Endodermal cell (in vitro differentiated cells): ENCODE measurements at regions not wholly inside any gene's neighbourhood (a gene's known extent, or its start where the extent isn't known, plus 50 kb on each side); places are given as distances from the start of the nearest gene placed in this dataset.

ENCODE experiments used
- DNase-seq: peaks from one replicate; pipeline ENCODE4 v3.0.0-alpha.2; 2017
- H3K27ac ChIP-seq: 2 replicates; pipeline ENCODE4 v1.5.1; 2013; ENCODE audit warnings: mild to moderate bottlenecking, low read depth, low read length, moderate library complexity
- H3K27me3 ChIP-seq: 2 replicates; pipeline ENCODE4 v1.6.1; 2013; ENCODE audit warnings: mild to moderate bottlenecking, low read length, moderate library complexity; ENCODE audit not compliant: insufficient read depth, control insufficient read depth, poor library complexity, severe bottlenecking
- H3K36me3 ChIP-seq: 2 replicates; pipeline ENCODE4 v1.7.0; 2013; ENCODE audit warnings: mild to moderate bottlenecking, low read length, moderate library complexity; ENCODE audit not compliant: control insufficient read depth, insufficient read depth
- H3K4me1 ChIP-seq: one replicate; pipeline ENCODE4 v1.7.0; 2013; ENCODE audit warnings: low read length; ENCODE audit not compliant: control insufficient read depth, insufficient read depth
- H3K4me3 ChIP-seq: 2 replicates; pipeline ENCODE4 v1.5.1; 2013; ENCODE audit warnings: mild to moderate bottlenecking, low read length, moderate library complexity
- H3K9ac ChIP-seq: 2 replicates; pipeline ENCODE4 v1.6.1; 2013; ENCODE audit warnings: mild to moderate bottlenecking, low read length, moderate library complexity; ENCODE audit not compliant: poor library complexity, severe bottlenecking; ENCODE audit errors: extremely low read depth
- H3K9me3 ChIP-seq: 2 replicates; pipeline ENCODE4 v1.6.1; 2013; ENCODE audit warnings: mild to moderate bottlenecking, low read length, moderate library complexity; ENCODE audit not compliant: control insufficient read depth
- H3K27ac Mint-ChIP-seq: 2 replicates; pipeline ENCODE4 v1.8.0; 2020; ENCODE audit warnings: mixed read lengths
- H3K27me3 Mint-ChIP-seq: 2 replicates; pipeline ENCODE4 v1.8.0; 2021; ENCODE audit warnings: mild to moderate bottlenecking, mixed read lengths; ENCODE audit not compliant: insufficient read depth
- H3K36me3 Mint-ChIP-seq: 2 replicates; pipeline ENCODE4 v1.8.0; 2020; ENCODE audit warnings: low read depth, mixed read lengths
- H3K4me1 Mint-ChIP-seq: 2 replicates; pipeline ENCODE4 v1.8.0; 2020; ENCODE audit warnings: mixed read lengths
- H3K4me3 Mint-ChIP-seq: 2 replicates; pipeline ENCODE4 v1.8.0; 2020; ENCODE audit warnings: mild to moderate bottlenecking, moderate library complexity, mixed read lengths
- H3K9me3 Mint-ChIP-seq: 2 replicates; pipeline ENCODE4 v1.8.0; 2020; ENCODE audit warnings: mild to moderate bottlenecking, mixed read lengths
- WGBS, 2 experiments: methylation state at CpG; one replicate each; pipeline versions ENCODE4 v1.1.5 to v1.1.7; 2013; ENCODE audit warnings: missing lambda C conversion rate in 2 of 2, mixed read lengths in 1 of 2; ENCODE audit not compliant: insufficient coverage in 1 of 2, insufficient read length in 1 of 2; 5-methylcytosine and 5-hydroxymethylcytosine counted together
- TF ChIP-seq, protein P1 (sequence below): fragments of 200-600 bp; sonication (generic); conservative IDR thresholded peaks from 2 replicates; pipeline ENCODE4 v1.5.0; 2021; ENCODE audit warnings: antibody characterized with exemption, mild to moderate bottlenecking

DNA sequence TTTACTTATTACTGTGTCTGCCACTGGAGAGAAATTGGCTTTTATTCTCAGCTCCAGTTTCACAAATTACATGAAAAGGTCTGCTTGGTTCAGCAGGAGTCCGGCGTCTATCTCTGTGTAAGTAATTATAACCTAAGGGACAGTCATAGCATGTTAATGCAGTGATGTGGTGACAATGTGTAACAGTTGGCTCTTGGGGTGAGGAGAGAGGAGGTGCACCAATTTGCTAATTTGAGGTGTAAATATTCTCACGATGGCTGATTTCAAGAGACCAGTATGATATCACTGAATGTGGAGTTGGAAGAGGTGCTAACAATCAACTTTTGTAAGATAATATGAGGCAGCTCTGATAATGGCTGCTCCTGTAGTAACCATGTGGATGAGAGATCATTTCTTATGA, 86.1 kb downstream of the CTH start:
- Histone ChIP-seq H3K27ac (no peak overlapping the region), H3K9ac (no peak overlapping the region), H3K4me3 (no peak overlapping the region), H3K9me3 (no peaks in the 10 kb centered on the region), H3K27me3 (no peaks in the 10 kb centered on the region), H3K4me1 (no peaks in the 10 kb centered on the region), H3K36me3 (no peaks in the 10 kb centered on the region)
- WGBS, 2 experiments: 80 to 84% methylated on average over 3 of the region's 3 CpGs
- H3K27ac Mint-ChIP-seq: no peak overlapping the region
- H3K27me3 Mint-ChIP-seq: no peaks in the 10 kb centered on the region
- TF ChIP-seq, protein P1, sequence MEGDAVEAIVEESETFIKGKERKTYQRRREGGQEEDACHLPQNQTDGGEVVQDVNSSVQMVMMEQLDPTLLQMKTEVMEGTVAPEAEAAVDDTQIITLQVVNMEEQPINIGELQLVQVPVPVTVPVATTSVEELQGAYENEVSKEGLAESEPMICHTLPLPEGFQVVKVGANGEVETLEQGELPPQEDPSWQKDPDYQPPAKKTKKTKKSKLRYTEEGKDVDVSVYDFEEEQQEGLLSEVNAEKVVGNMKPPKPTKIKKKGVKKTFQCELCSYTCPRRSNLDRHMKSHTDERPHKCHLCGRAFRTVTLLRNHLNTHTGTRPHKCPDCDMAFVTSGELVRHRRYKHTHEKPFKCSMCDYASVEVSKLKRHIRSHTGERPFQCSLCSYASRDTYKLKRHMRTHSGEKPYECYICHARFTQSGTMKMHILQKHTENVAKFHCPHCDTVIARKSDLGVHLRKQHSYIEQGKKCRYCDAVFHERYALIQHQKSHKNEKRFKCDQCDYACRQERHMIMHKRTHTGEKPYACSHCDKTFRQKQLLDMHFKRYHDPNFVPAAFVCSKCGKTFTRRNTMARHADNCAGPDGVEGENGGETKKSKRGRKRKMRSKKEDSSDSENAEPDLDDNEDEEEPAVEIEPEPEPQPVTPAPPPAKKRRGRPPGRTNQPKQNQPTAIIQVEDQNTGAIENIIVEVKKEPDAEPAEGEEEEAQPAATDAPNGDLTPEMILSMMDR: no peak
- no peak overlapping the region for H3K4me3 Mint-ChIP-seq
- H3K4me1 Mint-ChIP-seq: peaks cover 3% of the 10 kb centered on the region
- no peak for DNase-seq
- H3K9me3 Mint-ChIP-seq: no peaks in the 10 kb centered on the region
- no peaks in the 10 kb centered on the region for H3K36me3 Mint-ChIP-seq

- TF ChIP-seq, protein P1: no peak
- H3K4me1 ChIP-seq: no peaks in the 10 kb centered on the region
These were observed 87.6 kb downstream of the CTH start for GRCh38 chr1:70498666-70499065.

GRCh38 chr1:70499695-70500094, 88.6 kb downstream of the CTH start:
- no peaks in the 10 kb centered on the region for H3K9me3 ChIP-seq
- H3K9ac ChIP-seq: no peak overlapping the region
- H3K4me1 Mint-ChIP-seq: peaks cover 3% of the 10 kb centered on the region
- no peaks in the 10 kb centered on the region for H3K27me3 Mint-ChIP-seq
- H3K27ac Mint-ChIP-seq: no peak overlapping the region
- TF ChIP-seq, protein P1: no peak
- H3K9me3 Mint-ChIP-seq: no peaks in the 10 kb centered on the region
- H3K36me3 Mint-ChIP-seq: no peaks in the 10 kb centered on the region
- no peak overlapping the region for H3K27ac ChIP-seq
- no peak overlapping the region for H3K4me3 Mint-ChIP-seq
- no peaks in the 10 kb centered on the region for H3K27me3 ChIP-seq
- no peaks in the 10 kb centered on the region for H3K4me1 ChIP-seq
- no peak for DNase-seq
- H3K36me3 ChIP-seq: no peaks in the 10 kb centered on the region
- H3K4me3 ChIP-seq: no peak overlapping the region
- 76% methylated on average over 1 of the region's 1 CpG; no CpG with 5 or more reads in 1 of the 2 experiments for WGBS, 2 experiments

More at GRCh38 chr1:70498666-70499065, 87.6 kb downstream of the CTH start:
- Mint-ChIP-seq H3K36me3 (no peaks in the 10 kb centered on the region), H3K4me3 (no peak overlapping the region), H3K27me3 (no peaks in the 10 kb centered on the region), H3K4me1 (peaks cover 3% of the 10 kb centered on the region), H3K27ac (no peak overlapping the region), H3K9me3 (no peaks in the 10 kb centered on the region)
- WGBS, 2 experiments: 39 to 100% methylated on average over 1 to 2 of the region's 2 CpGs
- no peak overlapping the region for H3K27ac ChIP-seq
- no peak for DNase-seq
- H3K9me3 ChIP-seq: no peaks in the 10 kb centered on the region
- no peak overlapping the region for H3K9ac ChIP-seq
- H3K36me3 ChIP-seq: no peaks in the 10 kb centered on the region
- H3K27me3 ChIP-seq: no peaks in the 10 kb centered on the region
- H3K4me3 ChIP-seq: no peak overlapping the region
